ENCODE measurements at regions not wholly inside any gene's neighbourhood (a gene's known extent, or its start where the extent isn't known, plus 50 kb on each side); places are given as distances from the start of the nearest gene placed in this dataset.
"Not testable (repeated sequence)": the region's sequence is repeated elsewhere in the genome, so short reads cannot be mapped to it uniquely, and the experiment has no call there.

- TF ChIP-seq CTCF (IDR thresholded peaks at IDR 0.05; ENCODE audit: insufficient read depth, low read length) = no peak
- H3K4me3 ChIP-seq (ENCODE audit: low read depth, low read length) = no peak overlapping the region
- no peak for DNase-seq (ENCODE audit: low read depth)
These were observed 176.9 kb downstream of the FASLG start for GRCh38 chr1:172835834-172836233.

- peak; percentile 61 for DNase-seq (ENCODE audit: low read depth)
- no peak overlapping the region for H3K4me3 ChIP-seq (ENCODE audit: low read depth, low read length)
- no peak for TF ChIP-seq CTCF (IDR thresholded peaks at IDR 0.05; ENCODE audit: insufficient read depth, low read length)
These were observed 179.1 kb downstream of the FASLG start for GRCh38 chr1:172837816-172838679.

- H3K4me3 ChIP-seq (ENCODE audit: low read depth, low read length) = no peak overlapping the region
- no peak for DNase-seq (ENCODE audit: low read depth)
- no peak for TF ChIP-seq CTCF (IDR thresholded peaks at IDR 0.05; ENCODE audit: insufficient read depth, low read length)
These were observed 179.9 kb downstream of the FASLG start for GRCh38 chr1:172838680-172839313.

- DNase-seq (ENCODE audit: low read depth); H3K4me3 ChIP-seq (ENCODE audit: low read depth, low read length): not testable (repeated sequence)
These were observed 180.7 kb downstream of the FASLG start for GRCh38 chr1:172839639-172840038.

GRCh38 chr1:172843444-172843843, 184.5 kb downstream of the FASLG start:
- no peak overlapping the region for H3K4me3 ChIP-seq (ENCODE audit: low read depth, low read length)
- no peak for TF ChIP-seq CTCF (IDR thresholded peaks at IDR 0.05; ENCODE audit: insufficient read depth, low read length)
- DNase-seq (ENCODE audit: low read depth) = no peak

- H3K4me3 ChIP-seq (ENCODE audit: low read depth, low read length) = no peak overlapping the region
- DNase-seq (ENCODE audit: low read depth) = peak; percentile 16
- no peak for TF ChIP-seq CTCF (IDR thresholded peaks at IDR 0.05; ENCODE audit: insufficient read depth, low read length)
These were observed 186.5 kb downstream of the FASLG start for GRCh38 chr1:172845371-172845770.

- no peak overlapping the region for H3K4me3 ChIP-seq (ENCODE audit: low read depth, low read length)
- DNase-seq (ENCODE audit: low read depth) = no peak
- no peak for TF ChIP-seq CTCF (IDR thresholded peaks at IDR 0.05; ENCODE audit: insufficient read depth, low read length)
These were observed 187.0 kb downstream of the FASLG start for GRCh38 chr1:172845865-172846264.

- not testable (repeated sequence) for H3K4me3 ChIP-seq (ENCODE audit: low read depth, low read length); DNase-seq (ENCODE audit: low read depth)
These were observed 188.9 kb downstream of the FASLG start for GRCh38 chr1:172847814-172848213.
